ENCODE measurements at regions not wholly inside any gene's neighbourhood (a gene's known extent, or its start where the extent isn't known, plus 50 kb on each side); places are given as distances from the start of the nearest gene placed in this dataset.

DNA sequence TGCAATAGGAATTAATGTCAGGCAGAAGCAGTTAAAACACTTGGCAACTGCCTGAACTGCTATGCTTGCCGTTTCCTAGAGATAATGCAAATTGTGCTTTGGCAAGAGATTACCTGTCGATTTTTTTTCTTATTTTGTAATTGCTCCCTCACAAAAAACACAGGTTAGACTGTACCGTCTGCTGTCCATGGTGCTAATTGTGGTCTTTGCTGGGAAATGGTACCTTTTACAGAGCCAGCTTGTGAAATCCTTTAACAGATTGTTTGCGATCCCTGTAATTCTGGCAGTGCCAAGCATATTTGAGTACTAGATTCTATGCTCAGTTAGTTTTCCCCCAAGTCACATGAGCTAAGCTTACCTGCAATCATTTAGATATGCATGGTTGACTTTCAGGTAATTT, 2125.8 kb upstream of the WWC1 start:
- TF ChIP-seq, protein P1, sequence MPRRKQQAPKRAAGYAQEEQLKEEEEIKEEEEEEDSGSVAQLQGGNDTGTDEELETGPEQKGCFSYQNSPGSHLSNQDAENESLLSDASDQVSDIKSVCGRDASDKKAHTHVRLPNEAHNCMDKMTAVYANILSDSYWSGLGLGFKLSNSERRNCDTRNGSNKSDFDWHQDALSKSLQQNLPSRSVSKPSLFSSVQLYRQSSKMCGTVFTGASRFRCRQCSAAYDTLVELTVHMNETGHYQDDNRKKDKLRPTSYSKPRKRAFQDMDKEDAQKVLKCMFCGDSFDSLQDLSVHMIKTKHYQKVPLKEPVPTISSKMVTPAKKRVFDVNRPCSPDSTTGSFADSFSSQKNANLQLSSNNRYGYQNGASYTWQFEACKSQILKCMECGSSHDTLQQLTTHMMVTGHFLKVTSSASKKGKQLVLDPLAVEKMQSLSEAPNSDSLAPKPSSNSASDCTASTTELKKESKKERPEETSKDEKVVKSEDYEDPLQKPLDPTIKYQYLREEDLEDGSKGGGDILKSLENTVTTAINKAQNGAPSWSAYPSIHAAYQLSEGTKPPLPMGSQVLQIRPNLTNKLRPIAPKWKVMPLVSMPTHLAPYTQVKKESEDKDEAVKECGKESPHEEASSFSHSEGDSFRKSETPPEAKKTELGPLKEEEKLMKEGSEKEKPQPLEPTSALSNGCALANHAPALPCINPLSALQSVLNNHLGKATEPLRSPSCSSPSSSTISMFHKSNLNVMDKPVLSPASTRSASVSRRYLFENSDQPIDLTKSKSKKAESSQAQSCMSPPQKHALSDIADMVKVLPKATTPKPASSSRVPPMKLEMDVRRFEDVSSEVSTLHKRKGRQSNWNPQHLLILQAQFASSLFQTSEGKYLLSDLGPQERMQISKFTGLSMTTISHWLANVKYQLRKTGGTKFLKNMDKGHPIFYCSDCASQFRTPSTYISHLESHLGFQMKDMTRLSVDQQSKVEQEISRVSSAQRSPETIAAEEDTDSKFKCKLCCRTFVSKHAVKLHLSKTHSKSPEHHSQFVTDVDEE (CRISPR knock-in tag; IDR thresholded peaks at IDR 0.05), result no peak
- TF ChIP-seq BACH2 (CRISPR knock-in tag; IDR thresholded peaks at IDR 0.05; ENCODE audit: borderline replicate concordance) (no peak), TCF4 (CRISPR knock-in tag; IDR thresholded peaks at IDR 0.05; ENCODE audit: borderline replicate concordance) (no peak), ESRRG (CRISPR knock-in tag; IDR thresholded peaks at IDR 0.05) (no peak), GLIS3 (CRISPR knock-in tag; IDR thresholded peaks at IDR 0.05) (no peak), ZC3H10 (CRISPR knock-in tag; IDR thresholded peaks at IDR 0.05) (no peak), PPARA (CRISPR knock-in tag; IDR thresholded peaks at IDR 0.05; ENCODE audit: borderline replicate concordance) (no peak), CREB5 (CRISPR knock-in tag; IDR thresholded peaks at IDR 0.05; ENCODE audit: low read depth) (no peak), ZNF8 (CRISPR knock-in tag; IDR thresholded peaks at IDR 0.05) (no peak), SNAI2 (CRISPR knock-in tag; IDR thresholded peaks at IDR 0.05) (no peak), RARB (CRISPR knock-in tag; IDR thresholded peaks at IDR 0.05) (no peak), ARNTL (CRISPR knock-in tag; IDR thresholded peaks at IDR 0.05; ENCODE audit: borderline replicate concordance, low read depth) (no peak), OSR1 (CRISPR knock-in tag; IDR thresholded peaks at IDR 0.05) (no peak), ZFP30 (CRISPR knock-in tag; IDR thresholded peaks at IDR 0.05) (no peak), ZNF70 (CRISPR knock-in tag; IDR thresholded peaks at IDR 0.05) (no peak)
- TF ChIP-seq, protein P2, sequence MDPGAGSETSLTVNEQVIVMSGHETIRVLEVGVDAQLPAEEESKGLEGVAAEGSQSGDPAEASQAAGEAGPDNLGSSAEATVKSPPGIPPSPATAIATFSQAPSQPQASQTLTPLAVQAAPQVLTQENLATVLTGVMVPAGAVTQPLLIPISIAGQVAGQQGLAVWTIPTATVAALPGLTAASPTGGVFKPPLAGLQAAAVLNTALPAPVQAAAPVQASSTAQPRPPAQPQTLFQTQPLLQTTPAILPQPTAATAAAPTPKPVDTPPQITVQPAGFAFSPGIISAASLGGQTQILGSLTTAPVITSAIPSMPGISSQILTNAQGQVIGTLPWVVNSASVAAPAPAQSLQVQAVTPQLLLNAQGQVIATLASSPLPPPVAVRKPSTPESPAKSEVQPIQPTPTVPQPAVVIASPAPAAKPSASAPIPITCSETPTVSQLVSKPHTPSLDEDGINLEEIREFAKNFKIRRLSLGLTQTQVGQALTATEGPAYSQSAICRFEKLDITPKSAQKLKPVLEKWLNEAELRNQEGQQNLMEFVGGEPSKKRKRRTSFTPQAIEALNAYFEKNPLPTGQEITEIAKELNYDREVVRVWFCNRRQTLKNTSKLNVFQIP (CRISPR knock-in tag; IDR thresholded peaks at IDR 0.05; ENCODE audit: borderline replicate concordance, low read depth), result no peak
- ATAC-seq, result no peak

GRCh38 chr5:166166071-166166470, 2125.4 kb upstream of the WWC1 start:
- ATAC-seq, result no peak
- TF ChIP-seq ZFP3 (CRISPR knock-in tag; IDR thresholded peaks at IDR 0.05) (no peak), RARB (CRISPR knock-in tag; IDR thresholded peaks at IDR 0.05) (no peak), OSR1 (CRISPR knock-in tag; IDR thresholded peaks at IDR 0.05) (no peak), ZNF70 (CRISPR knock-in tag; IDR thresholded peaks at IDR 0.05) (no peak)

GRCh38 chr5:166172597-166172996, 2118.8 kb upstream of the WWC1 start:
- no peak for ATAC-seq
- TF ChIP-seq CSRNP3 (CRISPR knock-in tag; IDR thresholded peaks at IDR 0.05) (no peak), TCF4 (CRISPR knock-in tag; IDR thresholded peaks at IDR 0.05; ENCODE audit: borderline replicate concordance) (no peak), ZFP30 (CRISPR knock-in tag; IDR thresholded peaks at IDR 0.05) (no peak), ZFP3 (CRISPR knock-in tag; IDR thresholded peaks at IDR 0.05) (no peak), BACH2 (CRISPR knock-in tag; IDR thresholded peaks at IDR 0.05; ENCODE audit: borderline replicate concordance) (no peak), CREB5 (CRISPR knock-in tag; IDR thresholded peaks at IDR 0.05; ENCODE audit: low read depth) (no peak), OSR1 (CRISPR knock-in tag; IDR thresholded peaks at IDR 0.05) (no peak), RARB (CRISPR knock-in tag; IDR thresholded peaks at IDR 0.05) (no peak)
- TF ChIP-seq, protein P2 (CRISPR knock-in tag; IDR thresholded peaks at IDR 0.05; ENCODE audit: borderline replicate concordance, low read depth), result no peak

All from SK-N-SH treated with all-trans-retinoic acid at 6 μM for 48 hours (cell line).